H7 (cell line): ENCODE measurements at regions not wholly inside any gene's neighbourhood (a gene's known extent, or its start where the extent isn't known, plus 50 kb on each side); places are given as distances from the start of the nearest gene placed in this dataset.

Source experiments
- DNase-seq: peaks from one replicate; pipeline ENCODE4 v3.0.0; 2012
- H3K27me3 ChIP-seq: 2 replicates; pipeline ENCODE4 v1.6.0; 2011; ENCODE audit warnings: mild to moderate bottlenecking, low read length; ENCODE audit not compliant: control insufficient read depth, insufficient read depth
- H3K36me3 ChIP-seq: replicated peaks from 2 replicates; pipeline ENCODE4 v1.5.1; 2011; ENCODE audit warnings: low read length; ENCODE audit not compliant: control insufficient read depth, insufficient read depth
- H3K4me3 ChIP-seq: 2 replicates; pipeline ENCODE4 v1.5.1; 2011; ENCODE audit warnings: low read depth, mild to moderate bottlenecking, control low read depth, low read length, moderate library complexity; ENCODE audit not compliant: insufficient read depth

- no peaks in the 10 kb centered on the region for H3K27me3 ChIP-seq
- no peak for DNase-seq
- no peaks in the 10 kb centered on the region for H3K36me3 ChIP-seq
- H3K4me3 ChIP-seq = no peak overlapping the region
These were observed 231.6 kb downstream of the CXXC4 start for GRCh38 chr4:104263100-104263499.

DNA sequence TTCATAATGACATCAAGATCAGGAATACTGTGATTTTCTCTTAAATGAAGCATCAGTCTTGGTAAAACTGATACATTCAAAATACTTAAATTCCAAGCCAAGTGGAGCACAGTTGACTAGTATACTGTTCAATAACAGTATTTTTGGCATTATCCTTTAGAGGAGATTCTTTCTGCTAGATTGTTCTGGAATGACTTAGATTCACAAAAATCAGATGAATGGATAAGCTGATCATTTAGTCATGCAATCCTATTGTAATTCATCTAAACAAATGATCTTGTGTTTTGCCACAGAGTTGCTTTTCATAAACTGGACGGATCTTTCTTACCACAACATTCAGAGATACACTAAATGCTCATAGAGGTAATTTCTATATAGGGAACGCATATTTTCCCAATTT lies 232.0 kb downstream of the CXXC4 start:
- Histone ChIP-seq H3K4me3 (no peak overlapping the region), H3K27me3 (no peaks in the 10 kb centered on the region), H3K36me3 (no peaks in the 10 kb centered on the region)
- no peak for DNase-seq

DNA sequence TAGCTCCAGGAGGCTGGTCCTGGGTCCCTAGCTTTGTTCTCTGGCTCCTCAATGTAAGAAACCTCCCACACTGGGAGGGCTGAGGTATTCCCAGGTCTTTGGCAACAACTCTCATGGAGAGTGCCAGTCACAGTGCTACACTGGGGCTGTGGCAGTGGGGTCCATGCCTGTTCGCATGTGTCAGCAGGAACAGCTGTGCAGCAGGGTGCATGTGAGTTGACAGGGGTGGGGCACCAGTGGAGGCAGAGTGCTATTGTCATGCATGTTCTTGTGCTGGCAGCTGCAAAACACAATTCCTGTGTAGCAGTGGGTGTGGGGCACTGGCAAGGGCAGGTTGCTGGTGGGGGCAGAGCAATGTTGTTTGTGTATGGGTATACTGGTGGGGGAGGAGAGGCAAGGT lies 246.0 kb downstream of the CXXC4 start:
- Histone ChIP-seq H3K4me3 (no peak overlapping the region), H3K36me3 (no peaks in the 10 kb centered on the region), H3K27me3 (no peaks in the 10 kb centered on the region)
- DNase-seq = no peak

DNA sequence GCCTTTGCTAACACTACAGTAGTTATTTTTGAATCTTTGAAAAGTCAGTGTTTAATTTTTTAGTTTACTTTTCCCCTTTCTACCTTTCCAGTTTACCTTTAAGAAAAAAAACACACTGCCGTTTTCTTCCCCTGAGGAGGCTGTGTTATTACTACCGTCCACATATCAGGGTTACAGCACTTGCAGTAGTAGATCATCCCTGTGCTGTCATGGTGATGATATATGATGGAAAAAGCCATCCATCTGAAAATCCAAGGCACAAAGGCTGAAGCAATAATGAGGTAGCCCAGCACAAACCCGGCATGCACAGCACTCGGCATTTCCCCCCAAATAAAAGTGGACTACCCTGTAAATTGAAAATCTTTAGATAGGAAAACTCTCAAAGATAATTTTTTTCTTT lies 258.7 kb downstream of the CXXC4 start:
- H3K4me3 ChIP-seq = no peak overlapping the region
- H3K27me3 ChIP-seq = no peaks in the 10 kb centered on the region
- no peak for DNase-seq
- H3K36me3 ChIP-seq = no peaks in the 10 kb centered on the region

GRCh38 chr4:104217526-104217925 lies 277.2 kb downstream of the CXXC4 start:
- no peak for DNase-seq
- Histone ChIP-seq H3K4me3 (no peak overlapping the region), H3K36me3 (no peaks in the 10 kb centered on the region), H3K27me3 (no peaks in the 10 kb centered on the region)

- H3K36me3 ChIP-seq = no peaks in the 10 kb centered on the region
These were observed 283.0 kb downstream of the CXXC4 start for GRCh38 chr4:104211657-104212056.

DNA sequence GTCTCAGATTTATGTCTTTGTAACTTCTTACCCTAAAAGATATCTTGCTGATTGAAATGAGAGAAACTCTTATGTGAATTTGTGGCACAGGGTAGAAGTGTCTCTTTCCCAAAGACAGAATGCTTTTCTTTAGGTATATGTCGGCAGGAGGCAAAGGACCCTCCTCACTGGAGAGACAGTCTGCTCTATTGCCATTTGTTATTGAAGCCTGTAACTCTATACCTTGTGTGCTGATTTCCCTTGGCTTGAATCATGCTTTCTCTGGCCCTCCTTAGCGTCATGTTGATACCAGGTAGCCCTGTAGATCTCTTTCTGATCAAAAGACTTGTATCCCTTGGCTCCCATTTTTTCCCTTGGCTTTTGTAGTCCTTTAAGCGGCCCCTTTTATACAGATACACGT lies 284.3 kb downstream of the CXXC4 start:
- no peaks in the 10 kb centered on the region for H3K36me3 ChIP-seq
- no peak overlapping the region for H3K4me3 ChIP-seq
- DNase-seq = no peak
- no peaks in the 10 kb centered on the region for H3K27me3 ChIP-seq

More at GRCh38 chr4:104211657-104212056, 283.0 kb downstream of the CXXC4 start:
- H3K27me3 ChIP-seq = no peaks in the 10 kb centered on the region
- no peak overlapping the region for H3K4me3 ChIP-seq
- DNase-seq = no peak

DNA sequence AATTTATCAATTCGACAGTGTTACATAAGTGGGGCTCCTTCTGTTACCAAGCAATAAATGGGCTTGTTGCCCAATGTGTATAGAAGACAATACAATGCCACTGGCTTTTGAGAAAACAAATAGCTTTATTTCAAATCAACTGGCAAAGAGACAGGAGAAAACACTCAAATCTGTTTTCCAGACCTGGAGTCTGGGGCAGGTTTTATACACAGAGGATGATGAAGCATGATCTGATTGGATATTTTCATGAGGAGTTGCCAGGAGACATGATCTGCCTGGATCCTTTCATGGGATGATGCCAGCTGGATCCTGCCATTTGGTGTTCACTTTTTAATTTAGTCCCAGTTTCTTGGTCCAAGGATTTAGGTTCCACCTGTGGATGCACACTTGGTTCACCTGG lies 287.9 kb downstream of the CXXC4 start:
- H3K4me3 ChIP-seq = no peak overlapping the region
- DNase-seq = no peak
- H3K27me3 ChIP-seq = no peaks in the 10 kb centered on the region
- no peaks in the 10 kb centered on the region for H3K36me3 ChIP-seq

DNA sequence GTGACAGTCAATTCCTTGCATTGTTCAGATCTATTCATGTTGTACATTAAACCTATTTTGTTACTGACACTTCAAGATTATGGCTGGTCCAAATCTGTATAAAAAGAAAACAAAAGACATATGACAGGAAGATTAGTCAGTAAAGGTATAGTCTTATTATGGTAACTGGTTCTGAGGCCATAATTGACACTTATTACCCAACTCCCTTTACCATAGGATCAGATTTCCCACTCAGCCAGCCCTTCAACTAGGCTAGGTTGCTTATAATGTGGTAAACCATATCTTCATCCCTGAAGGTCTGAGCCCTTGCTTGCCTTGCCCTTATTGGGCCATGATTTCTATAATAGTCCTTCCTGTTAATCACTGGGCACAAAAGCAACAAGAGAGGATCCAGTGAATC lies 289.6 kb downstream of the CXXC4 start:
- Histone ChIP-seq H3K4me3 (no peak overlapping the region), H3K27me3 (no peaks in the 10 kb centered on the region), H3K36me3 (no peaks in the 10 kb centered on the region)
- no peak for DNase-seq

- no peaks in the 10 kb centered on the region for H3K36me3 ChIP-seq
- no peak overlapping the region for H3K4me3 ChIP-seq
- DNase-seq = no peak
- no peaks in the 10 kb centered on the region for H3K27me3 ChIP-seq
These were observed 306.4 kb downstream of the CXXC4 start for GRCh38 chr4:104188301-104188700.

DNA sequence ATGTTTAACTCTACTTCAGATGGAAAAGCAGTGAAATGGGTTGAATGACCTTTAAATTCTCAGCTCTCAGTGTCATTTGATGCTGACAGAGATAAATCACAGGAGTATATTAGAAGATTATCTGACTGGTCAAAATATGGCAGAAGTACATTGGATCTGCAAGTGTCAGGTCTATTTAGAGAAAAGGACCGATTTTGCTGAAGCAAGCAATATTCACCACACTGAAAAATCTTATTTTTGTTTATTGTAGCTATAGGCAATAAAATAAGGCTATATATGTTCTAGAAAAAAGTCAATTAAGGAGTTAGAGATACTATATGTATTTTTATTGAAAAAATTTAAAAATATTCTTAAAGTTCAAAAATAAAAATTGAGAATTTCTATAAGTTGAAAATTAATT lies 325.3 kb downstream of the CXXC4 start:
- no peaks in the 10 kb centered on the region for H3K36me3 ChIP-seq
- no peaks in the 10 kb centered on the region for H3K27me3 ChIP-seq
- no peak overlapping the region for H3K4me3 ChIP-seq
- no peak for DNase-seq

DNA sequence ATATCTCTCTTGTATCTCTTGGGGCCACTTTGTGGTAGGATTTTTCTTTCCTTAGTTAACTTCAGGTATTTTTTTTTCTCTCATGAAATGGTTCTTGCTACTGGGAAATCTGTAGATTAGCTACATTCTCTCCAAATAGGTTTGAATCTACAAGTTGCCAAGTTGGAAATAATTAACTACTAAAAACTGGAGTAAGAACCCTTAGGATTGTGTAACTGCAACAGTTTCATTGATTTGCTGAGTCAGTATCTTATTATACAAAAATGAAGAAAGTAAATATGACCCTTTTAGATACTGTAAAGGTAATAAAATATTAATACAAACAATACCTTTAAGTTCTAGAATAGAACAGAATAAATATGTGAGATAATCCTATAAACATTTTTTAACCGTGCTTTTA lies 327.9 kb downstream of the CXXC4 start:
- H3K4me3 ChIP-seq = no peak overlapping the region
- no peaks in the 10 kb centered on the region for H3K36me3 ChIP-seq
- DNase-seq = no peak
- no peaks in the 10 kb centered on the region for H3K27me3 ChIP-seq

DNA sequence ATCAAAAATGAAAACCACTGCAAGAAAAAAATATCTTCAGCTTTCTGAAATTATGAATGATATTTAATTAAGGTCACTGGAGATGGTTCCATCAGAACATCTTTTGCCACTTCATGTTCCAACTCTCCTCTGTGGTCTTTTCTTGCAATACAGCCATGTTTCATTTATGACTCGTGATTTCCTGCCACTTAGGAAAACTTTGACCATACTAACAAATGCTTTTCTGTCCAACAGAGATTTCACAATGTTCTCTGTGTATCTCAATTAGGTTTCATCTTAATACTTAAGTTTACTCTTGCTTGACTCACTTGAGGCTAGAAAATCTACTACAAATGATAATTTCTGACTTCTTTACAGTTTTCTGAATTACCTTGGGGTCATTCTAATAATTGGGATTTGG lies 330.9 kb downstream of the CXXC4 start:
- no peak for DNase-seq
- Histone ChIP-seq H3K27me3 (no peaks in the 10 kb centered on the region), H3K36me3 (no peaks in the 10 kb centered on the region), H3K4me3 (no peak overlapping the region)

DNA sequence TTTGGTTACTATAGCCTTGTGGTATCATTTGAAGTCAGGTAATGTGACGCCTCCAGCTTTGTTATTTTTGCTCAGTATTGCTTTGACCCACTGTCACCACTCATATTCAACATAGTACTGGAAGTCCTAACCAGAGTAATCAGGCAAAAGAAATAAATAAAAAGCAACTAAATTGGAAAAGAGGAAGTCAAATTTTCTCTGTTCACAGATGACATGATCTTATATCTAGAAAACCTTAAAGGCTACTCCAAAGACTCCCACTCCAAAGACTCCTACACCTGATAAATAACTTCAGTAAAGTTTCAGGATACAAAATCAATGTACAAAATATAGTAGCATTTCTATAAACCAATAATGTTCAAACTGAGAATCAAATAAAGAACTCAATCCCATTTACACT lies 348.6 kb downstream of the CXXC4 start:
- DNase-seq = no peak
- Histone ChIP-seq H3K27me3 (no peaks in the 10 kb centered on the region), H3K4me3 (no peak overlapping the region), H3K36me3 (no peaks in the 10 kb centered on the region)

GRCh38 chr4:104138116-104138515 lies 356.6 kb downstream of the CXXC4 start:
- Histone ChIP-seq H3K36me3 (no peaks in the 10 kb centered on the region), H3K27me3 (no peaks in the 10 kb centered on the region), H3K4me3 (no peak overlapping the region)
- DNase-seq = no peak

DNA sequence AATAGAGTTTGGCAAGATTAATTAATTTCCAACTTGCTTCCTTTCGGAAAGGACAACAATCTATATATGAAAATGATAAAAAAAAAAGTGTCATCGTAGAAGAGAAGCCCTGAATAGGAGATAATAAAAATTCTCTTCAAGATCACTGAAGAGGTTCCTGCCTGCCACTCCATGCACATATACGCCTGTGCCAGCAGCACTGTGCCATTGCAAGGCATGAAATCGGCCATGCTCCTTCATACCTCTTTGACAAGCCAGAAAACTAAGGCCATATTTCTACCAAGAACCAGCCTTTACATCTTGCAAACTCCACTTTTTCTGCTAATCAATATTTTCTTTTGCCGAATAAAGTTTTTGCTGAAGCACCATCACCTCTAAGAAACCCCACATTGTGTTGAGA lies 365.5 kb downstream of the CXXC4 start:
- no peaks in the 10 kb centered on the region for H3K27me3 ChIP-seq
- H3K36me3 ChIP-seq = no peaks in the 10 kb centered on the region
- DNase-seq = no peak
- no peak overlapping the region for H3K4me3 ChIP-seq
